H9 (cell line): ENCODE measurements at regions not wholly inside any gene's neighbourhood (a gene's known extent, or its start where the extent isn't known, plus 50 kb on each side); places are given as distances from the start of the nearest gene placed in this dataset.

Experiments used
- DNase-seq: peaks from one replicate; pipeline ENCODE4 v3.0.0-alpha.2; 2017
- H2AFZ ChIP-seq: one replicate; pipeline ENCODE4 v1.6.1; 2013; ENCODE audit warnings: mild to moderate bottlenecking, low read length, control low read depth, moderate library complexity
- H2AK5ac ChIP-seq: 2 replicates; pipeline ENCODE4 v1.6.1; 2013; ENCODE audit warnings: low read length, control low read depth, mixed read lengths; ENCODE audit not compliant: insufficient read length
- H2BK120ac ChIP-seq: one replicate; pipeline ENCODE4 v1.6.1; 2013; ENCODE audit warnings: low read depth, mild to moderate bottlenecking, low read length, control low read depth, inconsistent platforms; ENCODE audit not compliant: poor library complexity, severe bottlenecking
- H2BK12ac ChIP-seq: 2 replicates; pipeline ENCODE4 v1.6.1; 2013; ENCODE audit warnings: low read length, control low read depth, mixed read lengths, low read depth; ENCODE audit not compliant: insufficient read length
- H2BK15ac ChIP-seq: 2 replicates; pipeline ENCODE4 v1.6.1; 2013; ENCODE audit warnings: low read depth, low read length, control low read depth
- H2BK20ac ChIP-seq: one replicate; pipeline ENCODE4 v1.6.1; 2013; ENCODE audit warnings: low read depth, mild to moderate bottlenecking, low read length, control low read depth, inconsistent platforms; ENCODE audit not compliant: poor library complexity, severe bottlenecking
- H2BK5ac ChIP-seq: 2 replicates; pipeline ENCODE4 v1.6.1; 2013; ENCODE audit warnings: low read length, control low read depth, mixed read lengths; ENCODE audit not compliant: insufficient read length
- H3K14ac ChIP-seq: 2 replicates; pipeline ENCODE4 v1.6.1; 2013; ENCODE audit warnings: low read length, control low read depth; ENCODE audit not compliant: insufficient read depth
- H3K18ac ChIP-seq: 2 replicates; pipeline ENCODE4 v1.6.1; 2013; ENCODE audit warnings: low read depth, mild to moderate bottlenecking, mixed read lengths, low read length, control low read depth; ENCODE audit not compliant: insufficient read length
- H3K23ac ChIP-seq: 2 replicates; pipeline ENCODE4 v1.6.1; 2013; ENCODE audit warnings: low read length, control low read depth, mixed read lengths, low read depth; ENCODE audit not compliant: insufficient read length
- H3K23me2 ChIP-seq: 2 replicates; pipeline ENCODE4 v1.6.1; 2013; ENCODE audit warnings: low read depth, mild to moderate bottlenecking, mixed read lengths, low read length, control low read depth; ENCODE audit not compliant: insufficient read length, poor library complexity, severe bottlenecking
- H3K27ac ChIP-seq: 2 replicates; pipeline ENCODE4 v1.5.1; 2013; ENCODE audit warnings: low read length, control low read depth, mixed read lengths, low read depth; ENCODE audit not compliant: insufficient read length
- H3K27me3 ChIP-seq: 2 replicates; pipeline ENCODE4 v1.6.1; 2013; ENCODE audit warnings: low read length, control low read depth, inconsistent platforms; ENCODE audit not compliant: insufficient read depth
- H3K4ac ChIP-seq: 2 replicates; pipeline ENCODE4 v1.6.1; 2013; ENCODE audit warnings: low read depth, mild to moderate bottlenecking, control low read depth, inconsistent platforms, low read length, moderate library complexity
- H3K4me1 ChIP-seq: 2 replicates; pipeline ENCODE4 v1.6.1; 2013; ENCODE audit warnings: low read length, control low read depth, inconsistent platforms; ENCODE audit not compliant: insufficient read depth
- H3K4me2 ChIP-seq: 2 replicates; pipeline ENCODE4 v1.6.1; 2013; ENCODE audit warnings: low read length, control low read depth, mixed read lengths; ENCODE audit not compliant: insufficient read length, insufficient read depth
- H3K56ac ChIP-seq: 2 replicates; pipeline ENCODE4 v1.6.1; 2013; ENCODE audit warnings: low read depth, mild to moderate bottlenecking, mixed read lengths, low read length, control low read depth; ENCODE audit not compliant: insufficient read length
- H3K79me1 ChIP-seq: 2 replicates; pipeline ENCODE4 v1.6.1; 2013; ENCODE audit warnings: low read depth, mild to moderate bottlenecking, moderate library complexity, low read length, control low read depth, inconsistent platforms; ENCODE audit not compliant: insufficient read depth, poor library complexity, severe bottlenecking
- H3K79me2 ChIP-seq: 2 replicates; pipeline ENCODE4 v1.6.1; 2013; ENCODE audit warnings: low read length, control low read depth, inconsistent platforms; ENCODE audit not compliant: insufficient read depth
- H3K9ac ChIP-seq: 2 replicates; pipeline ENCODE4 v1.6.1; 2013; ENCODE audit warnings: low read length, control low read depth, mixed read lengths; ENCODE audit not compliant: insufficient read length; ENCODE audit errors: extremely low read depth
- H3K9me3 ChIP-seq: one replicate; pipeline ENCODE4 v1.6.1; 2013; ENCODE audit warnings: low read depth, low read length, inconsistent platforms; ENCODE audit not compliant: control insufficient read depth
- H3T11ph ChIP-seq: one replicate; pipeline ENCODE4 v1.6.1; 2013; ENCODE audit warnings: mild to moderate bottlenecking, low read length, control low read depth, inconsistent platforms
- H4K20me1 ChIP-seq: one replicate; pipeline ENCODE4 v1.6.1; 2013; ENCODE audit not compliant: control insufficient read depth, insufficient read length, insufficient read depth
- H4K5ac ChIP-seq: 2 replicates; pipeline ENCODE4 v1.6.1; 2013; ENCODE audit warnings: low read depth, mild to moderate bottlenecking, mixed read lengths, low read length, control low read depth; ENCODE audit not compliant: insufficient read length
- H4K8ac ChIP-seq: replicated peaks from 2 replicates; pipeline ENCODE4 v1.6.1; 2013; ENCODE audit warnings: low read length, control low read depth, mixed read lengths, low read depth; ENCODE audit not compliant: insufficient read length
- H4K91ac ChIP-seq: 2 replicates; pipeline ENCODE4 v1.6.1; 2013; ENCODE audit warnings: low read depth, mild to moderate bottlenecking, moderate library complexity, mixed read lengths, low read length, control low read depth; ENCODE audit not compliant: insufficient read length
- H3K27ac Mint-ChIP-seq, 3 experiments: 2 replicates in 2 of 3; 3 replicates in 1 of 3; pipeline ENCODE4 v1.8.0; 2020 to 2021; ENCODE audit warnings: mixed read lengths in 3 of 3, mild to moderate bottlenecking in 1 of 3, moderate library complexity in 1 of 3
- H3K27me3 Mint-ChIP-seq: 2 replicates; pipeline ENCODE4 v1.8.0; 2021; ENCODE audit warnings: low read depth, mild to moderate bottlenecking, moderate library complexity, mixed read lengths
- H3K36me3 Mint-ChIP-seq, 3 experiments: 2 replicates in 2 of 3; 3 replicates in 1 of 3; pipeline ENCODE4 v1.8.0; 2020 to 2021; ENCODE audit warnings: low read depth in 3 of 3, mixed read lengths in 3 of 3; ENCODE audit not compliant: insufficient read depth in 1 of 3
- H3K4me1 Mint-ChIP-seq, 2 experiments: 2 replicates each; pipeline ENCODE4 v1.8.0; 2020; ENCODE audit warnings: mixed read lengths in 2 of 2
- H3K4me3 Mint-ChIP-seq, 2 experiments: 2 replicates in 1 of 2; 3 replicates in 1 of 2; pipeline ENCODE4 v1.8.0; 2020 to 2021; ENCODE audit warnings: mild to moderate bottlenecking in 2 of 2, mixed read lengths in 2 of 2, moderate library complexity in 1 of 2
- H3K9me3 Mint-ChIP-seq, 2 experiments: 2 replicates in 1 of 2; 3 replicates in 1 of 2; pipeline ENCODE4 v1.8.0; 2020; ENCODE audit warnings: mild to moderate bottlenecking in 2 of 2, mixed read lengths in 2 of 2, moderate library complexity in 1 of 2
- CTCF ChIP-seq: fragments of 200-600 bp; sonication (generic); conservative IDR thresholded peaks from 3 replicates; pipeline ENCODE4 v1.8.0; 2021; ENCODE audit warnings: antibody characterized with exemption, mild to moderate bottlenecking
- WGBS: extraction: QIAGEN DNeasy Blood & Tissue Kit; methylation state at CpG from one replicate; pipeline ENCODE4 v1.1.7; 2013; ENCODE audit warnings: missing lambda C conversion rate, low lambda C conversion rate, mixed read lengths; ENCODE audit not compliant: insufficient read length; ENCODE audit errors: extremely low coverage; 5-methylcytosine and 5-hydroxymethylcytosine counted together

DNA sequence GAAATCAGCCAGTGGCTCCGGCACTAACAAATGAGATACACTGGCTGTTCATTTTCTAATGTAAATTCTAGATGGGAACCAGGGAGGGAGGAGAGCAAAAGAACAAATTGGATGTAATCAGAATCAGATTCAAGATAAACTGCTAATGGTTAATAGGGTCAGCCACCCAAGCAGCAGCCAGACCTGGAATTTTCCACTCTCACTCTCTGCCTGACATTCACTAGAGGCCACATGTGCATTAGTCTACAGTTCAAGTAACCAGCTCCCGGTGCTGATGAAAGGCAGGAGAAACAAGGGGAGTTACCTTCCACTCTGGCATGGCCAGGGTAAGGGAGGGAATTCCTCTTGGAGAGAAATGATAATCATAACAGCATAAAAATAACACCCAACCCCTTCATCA, 597.7 kb downstream of the TOX3 start:
- H3T11ph ChIP-seq = no peak overlapping the region
- H3K27me3 Mint-ChIP-seq = no peaks in the 10 kb centered on the region
- no peak overlapping the region for H2AK5ac ChIP-seq
- H3K27me3 ChIP-seq = no peaks in the 10 kb centered on the region
- H3K9ac ChIP-seq = no peak overlapping the region
- no peak overlapping the region for H3K18ac ChIP-seq
- no peak overlapping the region for H3K27ac ChIP-seq
- no peak overlapping the region for H3K14ac ChIP-seq
- H4K5ac ChIP-seq = no peak overlapping the region
- no peaks in the 10 kb centered on the region for H3K9me3 Mint-ChIP-seq
- H4K91ac ChIP-seq = no peak overlapping the region
- no peaks in the 10 kb centered on the region for H3K79me2 ChIP-seq
- no peak overlapping the region for H4K8ac ChIP-seq
- H3K4me2 ChIP-seq = no peak overlapping the region
- H2BK15ac ChIP-seq = no peak overlapping the region
- peak overlapping the region in 1 of 3 experiments; percentile 25; a peak in 1 of 7 replicates for H3K27ac Mint-ChIP-seq
- WGBS = no CpG with 5 or more reads among the region's 2 CpGs
- no peaks in the 10 kb centered on the region for H4K20me1 ChIP-seq
- H3K9me3 ChIP-seq = no peaks in the 10 kb centered on the region
- H3K4me3 Mint-ChIP-seq = no peak overlapping the region
- no peaks in the 10 kb centered on the region for H3K36me3 Mint-ChIP-seq
- no peaks in the 10 kb centered on the region for H3K23me2 ChIP-seq
- no peak for DNase-seq
- no peak for TF ChIP-seq CTCF
- no peak overlapping the region for H3K4ac ChIP-seq
- peaks cover 61 to 64% of the 10 kb centered on the region in 2 experiments for H3K4me1 Mint-ChIP-seq
- H3K79me1 ChIP-seq = no peaks in the 10 kb centered on the region
- H3K23ac ChIP-seq = no peak overlapping the region
- H2BK120ac ChIP-seq = no peak overlapping the region
- H3K56ac ChIP-seq = no peak overlapping the region
- no peak overlapping the region for H2BK12ac ChIP-seq
- no peak overlapping the region for H2BK20ac ChIP-seq
- H2AFZ ChIP-seq = no peak overlapping the region
- peaks cover 12% of the 10 kb centered on the region; the same call in 1 of the 2 replicates for H3K4me1 ChIP-seq
- H2BK5ac ChIP-seq = no peak overlapping the region
